Gastroesophageal sphincter (tissue), 4 donors: ENCODE measurements at regions not wholly inside any gene's neighbourhood (a gene's known extent, or its start where the extent isn't known, plus 50 kb on each side); places are given as distances from the start of the nearest gene placed in this dataset.

ENCODE experiments used
- ATAC-seq: fragments of 150-250 bp; one replicate; pipeline ENCODE4 v1.9.1; 2016; ENCODE audit warnings: mild to moderate bottlenecking, moderate library complexity
- H3K27ac ChIP-seq, 4 donors: fragments of 200-600 bp; sonication (generic) in 3 of 4; 1 replicate in 3 of 4; 2 replicates in 1 of 4; pipeline ENCODE4 v1.5.1; 2016 to 2019
- H3K27me3 ChIP-seq: fragments of 200-600 bp; sonication (generic); one replicate; pipeline ENCODE4 v1.5.1; 2019
- H3K36me3 ChIP-seq, 2 donors: fragments of 200-600 bp; sonication (generic); one replicate each; pipeline ENCODE4 v1.5.1; 2019; ENCODE audit warnings: control low read depth in 1 of 2
- H3K4me1 ChIP-seq, 3 donors: fragments of 200-600 bp; sonication (generic); 1 replicate in 2 of 3; 2 replicates in 1 of 3; pipeline ENCODE4 v1.5.1; 2016 to 2019; ENCODE audit warnings: control low read depth in 2 of 3
- H3K4me3 ChIP-seq, 2 donors: fragments of 200-600 bp; sonication (generic); one replicate each; pipeline ENCODE4 v1.5.1; 2019; ENCODE audit warnings: mild to moderate bottlenecking in 1 of 2, moderate library complexity in 1 of 2
- H3K9me3 ChIP-seq, 3 donors: fragments of 200-600 bp; sonication (generic); one replicate each; pipeline ENCODE4 v1.5.1; 2017 to 2019; ENCODE audit warnings: control low read depth in 2 of 3
- EP300 ChIP-seq: sonication (generic); formaldehyde crosslinking; IDR thresholded peaks from one replicate; pipeline ENCODE4 v1.6.1; 2017; ENCODE audit warnings: antibody characterized with exemption, mild to moderate bottlenecking
- POLR2A ChIP-seq, 2 donors: fragments of 450-650 bp; IDR thresholded peaks; one replicate each; pipeline ENCODE4 v1.6.1; 2017; ENCODE audit warnings: antibody characterized with exemption in 2 of 2, mild to moderate bottlenecking in 2 of 2, moderate library complexity in 1 of 2
- WGBS, 2 donors: methylation state at CpG; one replicate each; pipeline ENCODE4 v1.1.5; 2018; ENCODE audit warnings: low coverage in 1 of 2; 5-methylcytosine and 5-hydroxymethylcytosine counted together
- small RNA-seq, 4 donors: library from RNA; depleted of rRNA; stranded (forward); fragments of <200 nt; gene quantifications; one replicate each; pipeline ENCODE3, GENCODE V24; 2016

GRCh38 chr7:50832744-50833143, 50.0 kb upstream of the GRB10 start:
- Histone ChIP-seq H3K4me1 (no peaks in the 10 kb centered on the region), H3K27me3 (peaks cover 29% of the 10 kb centered on the region), H3K27ac (no peak overlapping the region), H3K4me3 (no peak overlapping the region), H3K36me3 (no peaks in the 10 kb centered on the region), H3K9me3 (no peaks in the 10 kb centered on the region)
- 60 to 69% methylated on average over 1 to 3 of the region's 3 CpGs for WGBS, 2 donors
- no peak for TF ChIP-seq EP300
- TF ChIP-seq POLR2A (IDR thresholded peaks at IDR 0.05), result no peak
- ATAC-seq, result no peak

Small RNA genes lying in the stretch of these regions (small RNA-seq; reads per million reads assigned to genes)
- 0 reads per million in 4 donors for gene AC009296.1
- 0 reads per million in 4 donors for gene RF00394
